GM23338 (cell line): ENCODE measurements at regions not wholly inside any gene's neighbourhood (a gene's known extent, or its start where the extent isn't known, plus 50 kb on each side); places are given as distances from the start of the nearest gene placed in this dataset.

Experiments used
- ATAC-seq: fragments of 200-7000 bp; cut with Tn5 transposase; 3 replicates; pipeline ENCODE4 v1.9.1; 2020
- DNase-seq: peaks from one replicate; pipeline ENCODE4 v3.0.0-alpha.2; 2015; ENCODE audit warnings: low spot score
- H2AFZ ChIP-seq: fragments of 200-600 bp; sonication (generic); 2 replicates; pipeline ENCODE4 v1.8.0; 2016; ENCODE audit warnings: antibody characterized with exemption, mild to moderate bottlenecking, moderate library complexity
- H3F3A ChIP-seq: fragments of 200-600 bp; sonication (generic); replicated peaks from 2 replicates; pipeline ENCODE4 v1.8.0; 2017; ENCODE audit warnings: antibody characterized with exemption, mixed run types, low read depth
- H3K27ac ChIP-seq: fragments of 200-600 bp; sonication (generic); 2 replicates; pipeline ENCODE4 v1.6.1; 2016; ENCODE audit warnings: low read depth
- H3K27me3 ChIP-seq: fragments of 200-600 bp; sonication (generic); 2 replicates; pipeline ENCODE4 v1.8.0; 2016; ENCODE audit warnings: mild to moderate bottlenecking, mixed run types, moderate library complexity; ENCODE audit not compliant: insufficient read depth
- H3K36me3 ChIP-seq: fragments of 200-600 bp; sonication (generic); 2 replicates; pipeline ENCODE4 v1.8.0; 2016; ENCODE audit warnings: mild to moderate bottlenecking; ENCODE audit not compliant: insufficient read depth
- H3K4me1 ChIP-seq: fragments of 200-600 bp; sonication (generic); 2 replicates; pipeline ENCODE4 v1.8.0; 2016; ENCODE audit warnings: mild to moderate bottlenecking, moderate library complexity; ENCODE audit not compliant: insufficient read depth
- H3K4me2 ChIP-seq: fragments of 200-600 bp; sonication (generic); 2 replicates; pipeline ENCODE4 v1.7.1; 2017; ENCODE audit warnings: mixed run types
- H3K4me3 ChIP-seq: fragments of 200-600 bp; sonication (generic); 2 replicates; pipeline ENCODE4 v1.6.1; 2016; ENCODE audit warnings: mixed run types
- H3K79me2 ChIP-seq: fragments of 200-600 bp; sonication (generic); replicated peaks from 2 replicates; pipeline ENCODE4 v1.8.0; 2017; ENCODE audit warnings: mild to moderate bottlenecking; ENCODE audit not compliant: insufficient read depth
- H3K9me2 ChIP-seq: fragments of 200-600 bp; sonication (generic); 2 replicates; pipeline ENCODE4 v1.8.0; 2017; ENCODE audit not compliant: insufficient read depth
- H4K20me1 ChIP-seq: fragments of 200-600 bp; sonication (generic); replicated peaks from 2 replicates; pipeline ENCODE4 v1.8.0; 2017; ENCODE audit warnings: mild to moderate bottlenecking; ENCODE audit not compliant: insufficient read depth
- H3K27ac Mint-ChIP-seq: 2 replicates; pipeline ENCODE4 v1.8.0; 2020; ENCODE audit warnings: inconsistent platforms, mild to moderate bottlenecking, moderate library complexity, mixed read lengths
- H3K27me3 Mint-ChIP-seq: 3 replicates; pipeline ENCODE4 v1.8.0; 2022; ENCODE audit warnings: low read depth, mild to moderate bottlenecking, moderate library complexity, mixed read lengths, inconsistent platforms; ENCODE audit not compliant: insufficient read depth, poor library complexity
- H3K36me3 Mint-ChIP-seq: 3 replicates; pipeline ENCODE4 v1.8.0; 2021; ENCODE audit warnings: low read depth, mild to moderate bottlenecking, inconsistent platforms, moderate library complexity, mixed read lengths
- H3K4me1 Mint-ChIP-seq: 3 replicates; pipeline ENCODE4 v1.8.0; 2020; ENCODE audit warnings: mild to moderate bottlenecking, inconsistent platforms, mixed read lengths
- H3K4me3 Mint-ChIP-seq: 3 replicates; pipeline ENCODE4 v1.8.0; 2021; ENCODE audit warnings: moderate library complexity, mild to moderate bottlenecking, inconsistent platforms, mixed read lengths
- H3K9me3 Mint-ChIP-seq: 3 replicates; pipeline ENCODE4 v1.8.0; 2020; ENCODE audit warnings: moderate library complexity, mild to moderate bottlenecking, inconsistent platforms, mixed read lengths
- CREB1 ChIP-seq: fragments of 250-450 bp; sonication (Bioruptor Pico); IDR thresholded peaks from 2 replicates; pipeline ENCODE4 v1.5.0; 2020; ENCODE audit warnings: low read depth, mild to moderate bottlenecking, moderate library complexity
- EZH2 ChIP-seq: fragments of 200-600 bp; sonication (generic); IDR thresholded peaks from one replicate; pipeline ENCODE4 v1.8.0; 2017; ENCODE audit warnings: antibody characterized with exemption, mild to moderate bottlenecking, low read depth; ENCODE audit not compliant: unreplicated experiment
- JUNB ChIP-seq: IDR thresholded peaks from one replicate; pipeline ENCODE4 v1.6.1; 2016; ENCODE audit warnings: antibody characterized with exemption; ENCODE audit not compliant: unreplicated experiment
- NANOG ChIP-seq: IDR thresholded peaks from 2 replicates; pipeline ENCODE4 v1.6.1; 2016; ENCODE audit warnings: antibody characterized with exemption, borderline replicate concordance
- POLR2AphosphoS5 ChIP-seq: IDR thresholded peaks from 2 replicates; pipeline ENCODE4 v1.6.1; 2016; ENCODE audit warnings: antibody characterized with exemption, low read depth
- ZNF114 ChIP-seq: fragments of 250-450 bp; sonication (Bioruptor Pico); IDR thresholded peaks from 2 replicates; pipeline ENCODE4 v1.5.0; 2020; ENCODE audit warnings: mild to moderate bottlenecking, moderate library complexity
- ZNF331 ChIP-seq: fragments of 250-450 bp; sonication (Bioruptor Pico); IDR thresholded peaks from 2 replicates; pipeline ENCODE4 v1.5.0; 2020; ENCODE audit warnings: low read depth, mild to moderate bottlenecking, moderate library complexity
- TF ChIP-seq, protein P1 (sequence below): fragments of 250-450 bp; sonication (Bioruptor Pico); IDR thresholded peaks from 2 replicates; pipeline ENCODE4 v1.5.0; 2020; ENCODE audit warnings: mild to moderate bottlenecking, moderate library complexity
- TF ChIP-seq, protein P2 (sequence below): IDR thresholded peaks from one replicate; pipeline ENCODE4 v1.6.1; 2018; ENCODE audit warnings: antibody characterized with exemption; ENCODE audit not compliant: unreplicated experiment
- TF ChIP-seq, protein P3 (sequence below), 2 experiments: fragments of 200-600 bp in 1 of 2; sonication (generic) in 1 of 2; conservative IDR thresholded peaks; 2 replicates each; pipeline versions ENCODE4 v1.5.1 to v1.6.1; 2016 to 2017; ENCODE audit warnings: antibody characterized with exemption in 2 of 2, low read depth in 2 of 2, mild to moderate bottlenecking in 2 of 2, moderate library complexity in 1 of 2

DNA sequence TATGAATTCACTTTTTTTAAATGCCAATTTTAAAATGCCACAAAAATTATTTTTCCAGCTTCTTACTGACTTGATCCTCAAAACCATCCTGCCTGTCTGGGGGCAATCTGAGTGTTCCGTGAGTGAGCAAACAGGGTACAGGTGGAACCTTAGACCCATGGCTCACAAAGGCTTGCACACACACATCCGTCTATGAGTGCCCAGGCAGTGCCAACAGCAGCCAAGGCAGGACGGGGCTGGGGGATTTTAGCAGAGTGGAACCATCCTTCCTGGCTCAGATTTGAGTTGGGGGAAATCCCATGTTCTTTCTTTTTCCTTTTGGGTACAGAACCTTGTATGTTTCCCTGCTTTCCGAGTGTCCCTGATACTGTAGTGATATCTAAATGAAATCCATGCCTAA, 377.7 kb upstream of the MGMT start (continued):
- TF ChIP-seq, protein P1, sequence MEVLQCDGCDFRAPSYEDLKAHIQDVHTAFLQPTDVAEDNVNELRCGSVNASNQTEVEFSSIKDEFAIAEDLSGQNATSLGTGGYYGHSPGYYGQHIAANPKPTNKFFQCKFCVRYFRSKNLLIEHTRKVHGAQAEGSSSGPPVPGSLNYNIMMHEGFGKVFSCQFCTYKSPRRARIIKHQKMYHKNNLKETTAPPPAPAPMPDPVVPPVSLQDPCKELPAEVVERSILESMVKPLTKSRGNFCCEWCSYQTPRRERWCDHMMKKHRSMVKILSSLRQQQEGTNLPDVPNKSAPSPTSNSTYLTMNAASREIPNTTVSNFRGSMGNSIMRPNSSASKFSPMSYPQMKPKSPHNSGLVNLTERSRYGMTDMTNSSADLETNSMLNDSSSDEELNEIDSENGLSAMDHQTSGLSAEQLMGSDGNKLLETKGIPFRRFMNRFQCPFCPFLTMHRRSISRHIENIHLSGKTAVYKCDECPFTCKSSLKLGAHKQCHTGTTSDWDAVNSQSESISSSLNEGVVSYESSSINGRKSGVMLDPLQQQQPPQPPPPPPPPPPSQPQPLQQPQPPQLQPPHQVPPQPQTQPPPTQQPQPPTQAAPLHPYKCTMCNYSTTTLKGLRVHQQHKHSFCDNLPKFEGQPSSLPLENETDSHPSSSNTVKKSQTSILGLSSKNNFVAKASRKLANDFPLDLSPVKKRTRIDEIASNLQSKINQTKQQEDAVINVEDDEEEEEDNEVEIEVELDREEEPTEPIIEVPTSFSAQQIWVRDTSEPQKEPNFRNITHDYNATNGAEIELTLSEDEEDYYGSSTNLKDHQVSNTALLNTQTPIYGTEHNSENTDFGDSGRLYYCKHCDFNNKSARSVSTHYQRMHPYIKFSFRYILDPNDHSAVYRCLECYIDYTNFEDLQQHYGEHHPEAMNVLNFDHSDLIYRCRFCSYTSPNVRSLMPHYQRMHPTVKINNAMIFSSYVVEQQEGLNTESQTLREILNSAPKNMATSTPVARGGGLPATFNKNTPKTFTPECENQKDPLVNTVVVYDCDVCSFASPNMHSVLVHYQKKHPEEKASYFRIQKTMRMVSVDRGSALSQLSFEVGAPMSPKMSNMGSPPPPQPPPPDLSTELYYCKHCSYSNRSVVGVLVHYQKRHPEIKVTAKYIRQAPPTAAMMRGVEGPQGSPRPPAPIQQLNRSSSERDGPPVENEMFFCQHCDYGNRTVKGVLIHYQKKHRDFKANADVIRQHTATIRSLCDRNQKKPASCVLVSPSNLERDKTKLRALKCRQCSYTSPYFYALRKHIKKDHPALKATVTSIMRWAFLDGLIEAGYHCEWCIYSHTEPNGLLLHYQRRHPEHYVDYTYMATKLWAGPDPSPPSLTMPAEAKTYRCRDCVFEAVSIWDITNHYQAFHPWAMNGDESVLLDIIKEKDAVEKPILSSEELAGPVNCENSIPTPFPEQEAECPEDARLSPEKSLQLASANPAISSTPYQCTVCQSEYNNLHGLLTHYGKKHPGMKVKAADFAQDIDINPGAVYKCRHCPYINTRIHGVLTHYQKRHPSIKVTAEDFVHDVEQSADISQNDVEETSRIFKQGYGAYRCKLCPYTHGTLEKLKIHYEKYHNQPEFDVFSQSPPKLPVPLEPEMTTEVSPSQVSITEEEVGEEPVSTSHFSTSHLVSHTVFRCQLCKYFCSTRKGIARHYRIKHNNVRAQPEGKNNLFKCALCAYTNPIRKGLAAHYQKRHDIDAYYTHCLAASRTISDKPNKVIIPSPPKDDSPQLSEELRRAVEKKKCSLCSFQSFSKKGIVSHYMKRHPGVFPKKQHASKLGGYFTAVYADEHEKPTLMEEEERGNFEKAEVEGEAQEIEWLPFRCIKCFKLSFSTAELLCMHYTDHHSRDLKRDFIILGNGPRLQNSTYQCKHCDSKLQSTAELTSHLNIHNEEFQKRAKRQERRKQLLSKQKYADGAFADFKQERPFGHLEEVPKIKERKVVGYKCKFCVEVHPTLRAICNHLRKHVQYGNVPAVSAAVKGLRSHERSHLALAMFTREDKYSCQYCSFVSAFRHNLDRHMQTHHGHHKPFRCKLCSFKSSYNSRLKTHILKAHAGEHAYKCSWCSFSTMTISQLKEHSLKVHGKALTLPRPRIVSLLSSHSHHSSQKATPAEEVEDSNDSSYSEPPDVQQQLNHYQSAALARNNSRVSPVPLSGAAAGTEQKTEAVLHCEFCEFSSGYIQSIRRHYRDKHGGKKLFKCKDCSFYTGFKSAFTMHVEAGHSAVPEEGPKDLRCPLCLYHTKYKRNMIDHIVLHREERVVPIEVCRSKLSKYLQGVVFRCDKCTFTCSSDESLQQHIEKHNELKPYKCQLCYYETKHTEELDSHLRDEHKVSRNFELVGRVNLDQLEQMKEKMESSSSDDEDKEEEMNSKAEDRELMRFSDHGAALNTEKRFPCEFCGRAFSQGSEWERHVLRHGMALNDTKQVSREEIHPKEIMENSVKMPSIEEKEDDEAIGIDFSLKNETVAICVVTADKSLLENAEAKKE (CRISPR knock-in tag), result no peak
- TF ChIP-seq, protein P2, sequence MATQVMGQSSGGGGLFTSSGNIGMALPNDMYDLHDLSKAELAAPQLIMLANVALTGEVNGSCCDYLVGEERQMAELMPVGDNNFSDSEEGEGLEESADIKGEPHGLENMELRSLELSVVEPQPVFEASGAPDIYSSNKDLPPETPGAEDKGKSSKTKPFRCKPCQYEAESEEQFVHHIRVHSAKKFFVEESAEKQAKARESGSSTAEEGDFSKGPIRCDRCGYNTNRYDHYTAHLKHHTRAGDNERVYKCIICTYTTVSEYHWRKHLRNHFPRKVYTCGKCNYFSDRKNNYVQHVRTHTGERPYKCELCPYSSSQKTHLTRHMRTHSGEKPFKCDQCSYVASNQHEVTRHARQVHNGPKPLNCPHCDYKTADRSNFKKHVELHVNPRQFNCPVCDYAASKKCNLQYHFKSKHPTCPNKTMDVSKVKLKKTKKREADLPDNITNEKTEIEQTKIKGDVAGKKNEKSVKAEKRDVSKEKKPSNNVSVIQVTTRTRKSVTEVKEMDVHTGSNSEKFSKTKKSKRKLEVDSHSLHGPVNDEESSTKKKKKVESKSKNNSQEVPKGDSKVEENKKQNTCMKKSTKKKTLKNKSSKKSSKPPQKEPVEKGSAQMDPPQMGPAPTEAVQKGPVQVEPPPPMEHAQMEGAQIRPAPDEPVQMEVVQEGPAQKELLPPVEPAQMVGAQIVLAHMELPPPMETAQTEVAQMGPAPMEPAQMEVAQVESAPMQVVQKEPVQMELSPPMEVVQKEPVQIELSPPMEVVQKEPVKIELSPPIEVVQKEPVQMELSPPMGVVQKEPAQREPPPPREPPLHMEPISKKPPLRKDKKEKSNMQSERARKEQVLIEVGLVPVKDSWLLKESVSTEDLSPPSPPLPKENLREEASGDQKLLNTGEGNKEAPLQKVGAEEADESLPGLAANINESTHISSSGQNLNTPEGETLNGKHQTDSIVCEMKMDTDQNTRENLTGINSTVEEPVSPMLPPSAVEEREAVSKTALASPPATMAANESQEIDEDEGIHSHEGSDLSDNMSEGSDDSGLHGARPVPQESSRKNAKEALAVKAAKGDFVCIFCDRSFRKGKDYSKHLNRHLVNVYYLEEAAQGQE, result no peak
- TF ChIP-seq JUNB (no peak), POLR2AphosphoS5 (no peak)

DNA sequence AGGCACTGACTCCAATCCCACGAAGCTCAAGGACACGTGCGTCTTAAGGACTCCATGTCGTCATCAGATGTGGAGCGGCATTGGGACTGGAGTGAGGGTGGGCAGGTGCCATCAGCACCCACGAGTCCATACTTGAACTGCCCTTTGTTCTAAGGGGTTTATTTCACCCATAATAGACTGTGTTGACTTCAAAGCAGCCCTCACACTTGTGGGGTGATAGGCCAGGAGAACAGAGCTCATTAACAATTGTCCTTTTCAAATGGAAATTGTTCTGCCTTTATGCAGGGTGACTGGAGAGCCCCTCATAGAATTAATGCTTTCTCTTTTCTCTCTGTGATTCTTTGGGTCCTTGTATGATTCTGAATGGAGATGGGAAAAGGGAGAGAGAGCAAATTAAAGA, 376.9 kb upstream of the MGMT start:
- H3K79me2 ChIP-seq, result no peaks in the 10 kb centered on the region
- H3K9me2 ChIP-seq, result no peaks in the 10 kb centered on the region
- H3K27ac ChIP-seq, result no peak overlapping the region
- ATAC-seq, result no peak
- H3K27me3 ChIP-seq, result no peaks in the 10 kb centered on the region
- H3K36me3 ChIP-seq, result no peaks in the 10 kb centered on the region
- H3K4me2 ChIP-seq, result no peak overlapping the region
- no peak overlapping the region for H3K4me3 Mint-ChIP-seq
- DNase-seq, result no peak
- H3K4me1 ChIP-seq, result no peaks in the 10 kb centered on the region
- peaks cover 3% of the 10 kb centered on the region for H3K27me3 Mint-ChIP-seq
- peaks cover 11% of the 10 kb centered on the region for H3K4me1 Mint-ChIP-seq
- no peaks in the 10 kb centered on the region for H3K36me3 Mint-ChIP-seq
- no peaks in the 10 kb centered on the region for H3F3A ChIP-seq
- H4K20me1 ChIP-seq, result no peaks in the 10 kb centered on the region
- no peak overlapping the region for H2AFZ ChIP-seq
- no peak overlapping the region for H3K27ac Mint-ChIP-seq
- H3K9me3 Mint-ChIP-seq, result no peaks in the 10 kb centered on the region
- no peak overlapping the region for H3K4me3 ChIP-seq
- no peak for TF ChIP-seq CREB1 (CRISPR knock-in tag)
- no peak for TF ChIP-seq ZNF331 (CRISPR knock-in tag)
- no peak for TF ChIP-seq NANOG
- TF ChIP-seq EZH2, result no peak
- no peak for TF ChIP-seq POLR2AphosphoS5
- TF ChIP-seq ZNF114 (CRISPR knock-in tag), result no peak
- TF ChIP-seq, protein P3, sequence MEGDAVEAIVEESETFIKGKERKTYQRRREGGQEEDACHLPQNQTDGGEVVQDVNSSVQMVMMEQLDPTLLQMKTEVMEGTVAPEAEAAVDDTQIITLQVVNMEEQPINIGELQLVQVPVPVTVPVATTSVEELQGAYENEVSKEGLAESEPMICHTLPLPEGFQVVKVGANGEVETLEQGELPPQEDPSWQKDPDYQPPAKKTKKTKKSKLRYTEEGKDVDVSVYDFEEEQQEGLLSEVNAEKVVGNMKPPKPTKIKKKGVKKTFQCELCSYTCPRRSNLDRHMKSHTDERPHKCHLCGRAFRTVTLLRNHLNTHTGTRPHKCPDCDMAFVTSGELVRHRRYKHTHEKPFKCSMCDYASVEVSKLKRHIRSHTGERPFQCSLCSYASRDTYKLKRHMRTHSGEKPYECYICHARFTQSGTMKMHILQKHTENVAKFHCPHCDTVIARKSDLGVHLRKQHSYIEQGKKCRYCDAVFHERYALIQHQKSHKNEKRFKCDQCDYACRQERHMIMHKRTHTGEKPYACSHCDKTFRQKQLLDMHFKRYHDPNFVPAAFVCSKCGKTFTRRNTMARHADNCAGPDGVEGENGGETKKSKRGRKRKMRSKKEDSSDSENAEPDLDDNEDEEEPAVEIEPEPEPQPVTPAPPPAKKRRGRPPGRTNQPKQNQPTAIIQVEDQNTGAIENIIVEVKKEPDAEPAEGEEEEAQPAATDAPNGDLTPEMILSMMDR (conservative IDR thresholded peaks at IDR 0.05; ENCODE audit: low read depth in 2 of 2), result no peak
